GM12892 (cell line): ENCODE measurements at regions not wholly inside any gene's neighbourhood (a gene's known extent, or its start where the extent isn't known, plus 50 kb on each side); places are given as distances from the start of the nearest gene placed in this dataset.

Source experiments
- POLR2A ChIP-seq: IDR thresholded peaks from 2 replicates; pipeline ENCODE4 v1.6.1; 2011; ENCODE audit warnings: low read depth, low read length, control low read depth
- TAF1 ChIP-seq: IDR thresholded peaks from 2 replicates; pipeline ENCODE4 v1.6.1; 2011; ENCODE audit warnings: low read depth, mild to moderate bottlenecking, control low read depth, low read length, borderline replicate concordance

DNA sequence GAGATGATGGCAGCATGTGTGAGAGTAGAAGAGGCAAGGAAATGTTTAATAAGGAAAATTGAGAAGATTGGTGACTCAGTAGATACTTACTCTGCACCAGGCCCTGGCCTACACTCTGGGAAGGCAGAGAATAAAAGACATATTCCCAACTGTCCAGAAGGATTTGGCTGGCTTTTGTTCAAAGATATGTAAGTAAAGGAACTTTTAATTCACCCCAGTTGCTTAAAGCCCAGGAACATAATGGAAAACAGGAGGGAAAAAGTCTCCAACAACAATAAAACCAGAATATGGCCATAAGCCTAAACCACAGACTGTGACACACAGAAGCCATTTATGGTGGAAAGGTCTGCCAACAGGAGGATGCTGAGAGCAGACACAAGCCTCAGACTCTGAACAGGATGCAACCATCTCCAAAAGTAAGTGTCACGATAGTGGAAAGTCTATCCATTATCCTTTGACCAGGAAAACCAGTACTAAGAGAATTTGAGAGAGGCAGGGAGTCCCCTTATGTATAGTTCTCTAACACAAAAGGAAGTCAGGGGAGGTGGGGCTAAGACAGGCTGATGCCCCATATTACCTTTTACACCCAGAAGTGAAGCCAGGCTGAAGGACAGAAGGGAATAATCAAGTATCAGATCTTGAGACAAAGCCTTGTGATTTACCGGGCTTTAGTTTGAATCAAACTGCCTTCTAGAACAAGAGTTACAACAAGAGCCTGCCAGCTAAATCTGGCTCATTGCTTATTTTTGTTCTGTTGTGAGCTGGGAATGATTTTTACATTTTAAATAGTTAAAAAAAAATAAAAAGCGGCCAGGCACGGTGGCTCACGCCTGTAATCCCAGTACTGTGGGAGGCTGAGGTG is 169.5 kb upstream of the STARD13 start:
- TF ChIP-seq TAF1 (no peak), POLR2A (no peak)
